ENCODE measurements at regions not wholly inside any gene's neighbourhood (a gene's known extent, or its start where the extent isn't known, plus 50 kb on each side); places are given as distances from the start of the nearest gene placed in this dataset.

DNA sequence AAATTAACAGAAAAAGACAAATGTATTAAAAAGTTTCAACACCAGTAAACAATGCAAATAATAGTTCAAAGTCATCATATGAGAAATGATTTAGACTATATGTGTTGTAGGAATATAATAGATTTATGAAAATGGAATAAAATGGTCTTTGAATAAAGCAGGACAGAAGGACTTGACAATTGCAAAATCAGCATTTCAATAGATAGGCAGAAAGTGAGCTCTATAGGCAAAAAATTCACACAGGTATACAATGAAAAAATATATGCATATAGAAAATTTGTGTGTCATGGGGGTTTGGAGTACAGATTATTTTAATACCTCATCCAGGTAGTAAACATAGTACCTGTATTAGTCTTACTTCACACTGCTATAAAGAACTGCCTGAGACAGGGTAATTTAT lies 571.1 kb upstream of the EYS start:
- TF ChIP-seq, protein P1, sequence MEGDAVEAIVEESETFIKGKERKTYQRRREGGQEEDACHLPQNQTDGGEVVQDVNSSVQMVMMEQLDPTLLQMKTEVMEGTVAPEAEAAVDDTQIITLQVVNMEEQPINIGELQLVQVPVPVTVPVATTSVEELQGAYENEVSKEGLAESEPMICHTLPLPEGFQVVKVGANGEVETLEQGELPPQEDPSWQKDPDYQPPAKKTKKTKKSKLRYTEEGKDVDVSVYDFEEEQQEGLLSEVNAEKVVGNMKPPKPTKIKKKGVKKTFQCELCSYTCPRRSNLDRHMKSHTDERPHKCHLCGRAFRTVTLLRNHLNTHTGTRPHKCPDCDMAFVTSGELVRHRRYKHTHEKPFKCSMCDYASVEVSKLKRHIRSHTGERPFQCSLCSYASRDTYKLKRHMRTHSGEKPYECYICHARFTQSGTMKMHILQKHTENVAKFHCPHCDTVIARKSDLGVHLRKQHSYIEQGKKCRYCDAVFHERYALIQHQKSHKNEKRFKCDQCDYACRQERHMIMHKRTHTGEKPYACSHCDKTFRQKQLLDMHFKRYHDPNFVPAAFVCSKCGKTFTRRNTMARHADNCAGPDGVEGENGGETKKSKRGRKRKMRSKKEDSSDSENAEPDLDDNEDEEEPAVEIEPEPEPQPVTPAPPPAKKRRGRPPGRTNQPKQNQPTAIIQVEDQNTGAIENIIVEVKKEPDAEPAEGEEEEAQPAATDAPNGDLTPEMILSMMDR (IDR thresholded peaks at IDR 0.05; ENCODE audit: low read depth, low read length): no peak
- no peak for TF ChIP-seq EZH2phosphoT487 (IDR thresholded peaks at IDR 0.05; ENCODE audit: low read depth)
